Fibroblast of skin of back (primary cell): ENCODE measurements at regions not wholly inside any gene's neighbourhood (a gene's known extent, or its start where the extent isn't known, plus 50 kb on each side); places are given as distances from the start of the nearest gene placed in this dataset.

ENCODE experiments used
- DNase-seq: peaks from one replicate; pipeline ENCODE4 v3.0.0-alpha.2; 2013

DNA sequence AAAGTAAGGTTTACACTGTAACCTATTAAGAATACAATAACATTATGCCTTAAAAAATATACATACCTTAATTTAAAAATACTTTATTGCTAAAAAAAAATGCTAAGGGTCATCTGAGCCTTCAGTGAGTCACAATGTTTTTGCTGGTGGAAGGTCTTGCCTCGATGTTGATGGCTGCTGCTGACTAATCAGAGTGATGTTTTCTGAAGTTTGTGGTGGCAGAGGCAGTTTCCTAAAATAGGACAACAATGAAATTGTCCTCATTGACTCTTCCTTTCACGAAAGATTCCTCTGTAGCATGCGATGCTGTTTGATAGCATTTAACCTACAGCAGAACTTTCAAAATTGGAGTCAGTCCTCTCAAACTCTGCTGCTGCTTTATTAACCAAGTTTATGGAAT, 97.6 kb downstream of the FAT3 start:
- peak; percentile 86 for DNase-seq

DNA sequence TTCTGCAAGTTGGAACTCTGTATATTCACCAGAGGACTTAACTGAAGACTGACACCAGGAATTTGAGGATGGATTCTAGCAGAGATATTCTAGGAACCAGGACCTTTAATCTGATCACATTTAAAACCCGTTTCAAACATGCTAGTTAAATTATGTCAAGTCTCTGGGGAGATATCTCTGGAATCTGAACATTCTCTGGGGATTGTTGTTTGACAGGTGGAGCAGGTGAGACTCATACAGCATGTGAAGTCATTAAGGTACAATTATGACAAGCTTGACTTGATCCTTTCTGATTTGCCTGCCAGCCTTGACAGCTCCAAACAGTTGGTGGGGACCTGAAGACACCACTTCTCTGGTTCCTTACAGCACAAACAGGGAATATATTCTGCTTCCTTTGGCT, 100.3 kb downstream of the FAT3 start:
- no peak for DNase-seq

DNA sequence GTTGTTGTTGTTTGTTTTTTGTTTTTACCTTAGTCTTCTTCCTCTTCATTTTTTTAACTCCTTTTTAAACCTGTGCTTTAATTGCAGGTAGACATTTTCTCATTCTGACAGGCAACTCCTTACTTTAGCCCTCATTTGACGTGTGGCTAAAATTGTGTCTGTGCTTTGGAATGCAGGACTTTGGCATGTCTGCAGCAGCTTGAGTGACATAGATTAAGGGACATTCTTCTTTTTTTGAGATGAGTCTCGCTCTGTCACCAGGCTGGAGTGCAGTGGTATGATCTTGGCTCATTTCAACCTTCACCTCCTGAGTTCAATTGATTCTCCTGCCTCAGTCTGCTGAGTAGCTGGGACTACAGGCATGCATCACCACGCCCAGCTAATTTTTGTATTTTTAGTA, 100.8 kb downstream of the FAT3 start:
- no peak for DNase-seq

DNA sequence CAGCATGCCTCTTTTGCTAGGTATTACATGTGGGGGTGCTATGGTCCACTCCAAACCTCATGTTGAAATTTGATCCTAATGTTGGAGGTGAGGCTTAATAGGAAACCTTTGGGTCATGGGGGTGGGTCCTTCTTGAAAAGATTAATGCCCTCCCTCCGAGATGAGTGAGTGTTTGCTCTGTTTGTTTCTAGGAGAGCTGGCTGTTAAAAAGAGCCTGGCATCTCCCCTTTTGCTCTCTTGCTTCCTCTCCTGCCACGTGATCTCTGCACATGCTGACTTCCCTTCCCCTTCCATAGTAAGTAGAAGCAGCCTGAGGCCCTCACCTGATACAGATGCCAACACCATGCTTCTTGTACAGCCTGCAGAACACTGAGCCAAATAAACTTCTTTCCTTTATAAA, 104.5 kb downstream of the FAT3 start:
- no peak for DNase-seq

DNA sequence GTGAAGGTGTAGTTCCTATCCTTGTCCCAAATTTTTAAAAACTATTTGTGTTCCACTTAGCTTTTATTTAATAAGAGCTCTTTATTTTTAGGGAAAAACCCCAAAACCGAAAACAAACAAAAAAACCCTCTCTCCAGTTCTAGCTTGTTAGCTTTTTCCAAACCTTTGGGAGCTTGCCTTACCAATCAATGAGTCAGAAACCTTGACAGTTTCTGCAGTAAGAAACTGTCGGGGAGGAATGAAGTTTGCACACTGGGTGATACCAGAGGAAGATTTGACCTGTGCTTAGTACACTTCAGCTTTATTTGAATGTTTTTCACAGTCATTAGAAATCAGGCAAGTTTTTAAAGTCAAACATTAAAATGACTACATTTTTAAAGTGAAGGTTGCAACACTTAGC, 105.0 kb downstream of the FAT3 start:
- peak; percentile 27 for DNase-seq

DNA sequence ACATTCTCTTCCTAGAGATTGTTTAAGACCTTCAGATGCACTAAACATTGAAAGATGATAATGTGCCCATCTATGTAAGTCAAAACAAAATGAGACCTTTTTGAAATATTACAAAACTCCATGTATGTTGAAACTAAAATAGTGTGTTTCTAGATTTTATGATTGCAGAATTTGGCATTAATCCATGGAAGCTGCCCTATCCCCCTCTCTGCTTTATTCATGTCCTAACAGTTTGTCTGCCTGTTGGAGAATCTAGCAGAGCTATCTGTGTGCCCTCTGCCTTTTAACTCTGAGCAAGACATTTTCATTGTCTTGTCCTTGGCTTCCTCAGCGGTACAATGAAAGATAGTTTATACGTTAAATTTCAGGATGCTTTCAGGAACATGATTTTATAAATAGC, 105.5 kb downstream of the FAT3 start:
- DNase-seq: no peak

DNA sequence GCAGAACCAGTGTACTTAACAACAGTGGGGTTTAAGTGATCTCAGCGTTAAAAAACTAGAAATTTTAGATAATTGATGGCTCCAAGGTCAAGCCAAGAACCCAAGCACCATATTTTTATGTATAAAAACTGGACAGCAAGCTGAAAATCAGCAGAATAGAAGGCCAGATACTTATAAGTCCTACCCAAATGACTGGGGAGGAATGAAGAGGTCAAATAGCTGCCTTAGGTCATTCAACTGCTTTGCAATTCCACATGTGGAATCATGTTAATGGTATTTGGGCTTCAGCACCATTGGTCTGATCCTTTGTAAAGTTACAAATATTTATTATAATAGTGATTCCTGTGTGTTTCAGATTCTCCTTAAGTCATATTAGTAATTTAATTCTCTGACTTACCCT, 108.4 kb downstream of the FAT3 start:
- DNase-seq: peak; percentile 58

DNA sequence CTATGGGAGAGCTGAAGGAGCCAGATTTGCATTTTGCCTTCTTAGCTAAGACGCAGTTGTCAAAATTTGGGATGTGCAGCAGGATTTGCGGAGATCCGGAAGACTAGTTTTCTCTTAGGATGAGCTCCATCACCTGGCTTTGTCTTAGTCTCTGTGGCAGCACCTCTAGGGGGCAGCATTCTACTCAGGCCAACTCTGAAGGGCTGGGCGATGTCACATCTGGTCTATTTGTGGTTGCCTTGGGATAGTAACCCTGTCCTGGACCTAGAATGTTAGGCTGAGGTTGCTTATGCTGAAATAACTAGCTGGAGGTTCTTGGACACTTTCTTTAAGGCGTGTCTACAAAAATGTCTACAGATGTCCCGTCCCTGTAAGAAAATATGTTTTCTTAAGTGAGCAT, 116.2 kb downstream of the FAT3 start:
- DNase-seq: peak; percentile 31

DNA sequence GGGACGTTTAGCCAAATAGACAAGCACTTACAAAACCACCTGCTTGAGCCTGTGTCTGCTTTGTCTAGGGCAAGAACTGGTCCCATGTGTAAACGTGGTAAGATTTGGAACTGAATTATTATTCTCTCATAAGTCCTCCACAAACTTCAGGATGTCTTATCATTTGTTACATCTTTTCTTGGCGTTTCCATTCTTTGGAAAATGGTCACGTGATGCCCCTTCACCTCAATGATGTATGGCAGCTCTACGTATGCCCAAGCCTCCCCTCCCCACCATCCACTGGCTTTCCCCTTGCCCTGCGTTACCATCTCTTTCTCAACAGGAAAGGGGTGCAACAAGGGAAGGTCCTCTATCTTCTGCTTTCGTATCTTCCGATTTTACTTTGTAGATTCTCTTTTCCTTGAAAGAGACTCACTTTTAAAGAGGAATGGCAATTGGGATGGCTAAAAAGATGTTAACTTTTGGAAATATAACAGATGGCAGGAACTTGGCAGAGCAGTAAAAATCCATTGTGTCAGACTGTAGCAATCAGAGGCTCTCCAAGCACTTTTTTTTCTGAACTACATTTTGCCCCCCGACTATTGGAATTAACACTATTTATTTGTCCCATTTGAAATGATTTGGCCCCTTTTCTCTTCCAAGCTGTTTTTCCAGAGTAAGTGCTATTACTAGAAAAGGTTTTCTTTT, 117.6 kb downstream of the FAT3 start:
- DNase-seq: no peak

DNA sequence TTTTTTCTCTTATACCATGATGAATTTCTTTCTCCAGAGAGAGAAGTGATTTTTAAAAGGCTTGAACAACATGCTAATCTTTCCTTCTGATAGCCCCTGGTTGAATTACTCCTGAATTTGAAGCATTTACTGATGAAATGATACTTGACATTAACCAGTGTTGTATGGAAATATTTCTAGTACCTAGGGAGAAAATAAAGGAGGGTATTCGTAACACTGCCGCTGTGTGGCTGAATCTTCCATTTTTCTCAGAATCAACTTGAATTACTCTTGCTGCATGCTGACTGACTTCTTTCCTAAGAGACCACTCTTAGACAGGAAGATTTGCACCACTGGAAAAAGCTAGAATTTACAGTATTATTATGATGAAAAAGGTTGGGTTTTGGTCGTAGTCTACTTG, 118.3 kb downstream of the FAT3 start:
- no peak for DNase-seq

DNA sequence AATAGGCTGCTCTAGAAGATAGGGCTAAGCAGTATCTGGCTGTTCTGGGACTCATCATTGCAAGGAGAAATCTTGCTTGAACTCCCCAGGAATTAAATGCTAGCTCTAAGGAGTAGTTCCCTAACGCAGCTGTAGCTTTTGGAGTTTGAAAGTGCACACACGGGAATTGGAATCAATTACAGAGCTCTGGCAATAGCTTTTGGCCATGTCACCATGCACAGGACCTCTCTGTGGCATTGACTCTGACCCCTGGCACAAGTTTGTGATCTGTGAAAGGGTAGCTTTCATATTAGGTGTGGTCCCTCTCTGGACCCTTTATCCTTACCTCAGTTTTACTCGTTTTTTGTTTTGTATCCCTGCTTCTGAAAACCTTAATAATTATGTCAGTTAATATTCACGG, 121.6 kb downstream of the FAT3 start:
- no peak for DNase-seq

DNA sequence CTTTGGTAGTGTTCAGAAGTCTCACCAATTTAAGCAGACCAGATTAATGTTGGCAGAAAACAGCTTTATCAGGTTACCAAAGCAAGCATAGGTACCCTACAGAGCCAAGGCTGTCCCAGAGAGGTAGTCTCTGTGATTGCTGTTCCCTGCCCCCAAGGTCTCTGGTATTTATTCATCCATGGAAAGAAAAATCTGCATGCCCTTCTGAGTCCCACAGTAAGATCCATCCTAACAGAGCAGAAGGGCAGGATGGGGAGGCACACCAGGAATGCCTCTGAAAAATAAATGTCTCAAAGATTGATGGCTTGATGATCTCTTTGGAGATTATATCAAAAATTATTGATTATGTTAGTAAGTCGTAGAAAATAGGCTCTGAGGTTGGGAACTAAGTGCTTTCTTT, 122.8 kb downstream of the FAT3 start:
- DNase-seq: no peak

DNA sequence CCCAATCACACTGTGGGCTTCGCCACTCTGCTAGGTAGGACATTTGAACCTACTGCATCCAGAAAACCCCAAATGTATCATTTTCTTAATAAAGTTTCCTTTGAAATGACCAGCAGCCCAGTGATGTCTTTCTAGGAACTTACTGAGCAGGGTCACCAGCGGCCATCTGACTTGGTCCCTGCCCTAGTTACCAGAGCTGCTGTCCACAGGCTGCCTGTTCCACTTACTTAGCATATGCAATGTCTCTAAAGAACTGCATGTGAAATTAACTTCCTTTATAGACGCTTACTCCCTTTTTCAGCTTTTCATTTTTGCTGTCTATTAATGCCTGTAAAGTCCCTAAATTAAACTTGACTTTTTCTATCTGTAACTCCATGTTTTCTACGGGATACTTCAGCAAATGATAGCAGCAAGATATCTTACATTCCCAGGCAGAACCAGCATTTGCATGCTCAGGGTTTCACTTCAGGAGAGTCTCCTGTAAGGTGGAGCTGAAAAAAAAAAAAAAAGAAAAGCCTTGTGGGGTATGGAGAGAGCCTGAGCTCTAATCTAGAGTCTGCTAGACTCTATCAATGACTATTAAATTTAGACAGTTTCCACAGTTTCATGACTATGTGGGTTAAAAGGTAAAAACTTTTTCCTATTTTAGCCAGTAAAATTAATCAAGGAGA, 125.0 kb downstream of the FAT3 start:
- no peak for DNase-seq

DNA sequence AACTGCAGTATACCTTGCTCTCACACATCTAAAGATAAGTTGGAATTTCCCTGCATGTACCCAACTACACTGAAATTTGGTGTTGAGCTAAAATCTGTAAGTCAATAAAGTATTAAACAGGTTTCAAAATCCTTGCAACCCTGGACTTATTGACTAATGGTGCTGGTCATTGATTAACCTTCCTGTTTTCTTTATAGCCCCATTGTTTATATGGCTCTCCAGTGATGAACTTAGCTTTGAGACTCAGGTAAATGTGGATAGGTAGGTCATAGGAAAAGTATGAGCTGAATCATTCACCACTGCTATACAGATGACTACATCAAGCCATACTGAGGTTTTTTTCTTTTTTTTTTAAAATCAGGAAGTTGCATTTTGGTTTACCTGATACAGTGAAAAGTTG, 132.7 kb downstream of the FAT3 start:
- DNase-seq: no peak

DNA sequence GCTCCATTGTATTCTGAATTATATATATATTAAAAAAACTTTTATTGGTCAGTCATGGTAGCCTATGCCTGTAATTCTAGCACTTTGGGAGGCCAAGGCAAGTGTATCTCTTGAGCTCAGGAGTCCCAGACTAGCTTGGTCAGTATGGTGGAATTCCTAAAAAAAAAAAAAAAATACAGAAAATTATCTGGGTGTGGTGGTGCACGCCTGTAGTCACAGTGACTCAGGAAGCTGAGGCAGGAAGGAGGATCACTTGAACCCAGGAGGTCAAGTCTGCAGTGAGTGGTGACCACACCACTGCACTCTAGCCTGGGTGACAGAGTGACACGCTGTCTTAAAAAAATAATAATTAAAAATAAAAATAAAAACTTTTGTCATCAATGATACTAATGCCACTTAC, 133.2 kb downstream of the FAT3 start:
- no peak for DNase-seq

DNA sequence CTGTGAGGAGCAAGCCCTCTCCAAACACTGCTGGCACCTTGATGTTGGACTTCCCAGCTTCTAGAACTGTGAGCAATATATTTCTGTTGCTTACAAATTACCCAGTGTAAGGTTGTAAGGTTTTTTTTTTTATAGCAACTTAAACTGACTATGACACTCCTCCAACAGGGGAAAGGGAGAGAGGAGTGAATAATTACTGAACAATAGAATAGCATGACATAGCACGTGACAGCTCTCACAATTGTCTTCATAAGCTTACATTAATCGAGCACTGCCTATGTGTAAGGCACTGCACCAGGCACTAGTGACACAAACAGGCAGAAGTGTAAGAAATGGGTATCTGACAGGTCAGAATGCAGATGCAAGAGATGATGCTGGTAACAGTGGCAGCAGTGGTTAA, 136.9 kb downstream of the FAT3 start:
- DNase-seq: no peak

DNA sequence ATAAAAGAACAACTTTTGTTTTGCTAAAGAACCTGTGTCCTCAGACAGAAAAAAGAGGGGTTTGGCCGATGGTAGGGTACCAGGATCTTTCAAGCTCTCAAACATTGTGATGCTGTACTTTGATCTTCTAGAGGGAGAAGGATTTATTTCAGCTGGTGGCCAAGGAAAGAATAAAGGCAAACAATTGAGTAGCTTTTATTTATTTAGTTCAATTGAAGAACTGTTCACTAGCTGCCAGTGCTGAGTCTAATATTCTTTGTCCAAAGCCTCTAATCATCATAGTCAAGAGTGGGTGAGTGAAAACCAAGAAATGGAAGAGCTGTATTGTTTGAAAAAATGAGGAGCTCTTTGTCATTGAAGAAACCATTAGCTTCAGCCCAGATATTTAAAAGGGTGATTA, 138.4 kb downstream of the FAT3 start:
- no peak for DNase-seq

DNA sequence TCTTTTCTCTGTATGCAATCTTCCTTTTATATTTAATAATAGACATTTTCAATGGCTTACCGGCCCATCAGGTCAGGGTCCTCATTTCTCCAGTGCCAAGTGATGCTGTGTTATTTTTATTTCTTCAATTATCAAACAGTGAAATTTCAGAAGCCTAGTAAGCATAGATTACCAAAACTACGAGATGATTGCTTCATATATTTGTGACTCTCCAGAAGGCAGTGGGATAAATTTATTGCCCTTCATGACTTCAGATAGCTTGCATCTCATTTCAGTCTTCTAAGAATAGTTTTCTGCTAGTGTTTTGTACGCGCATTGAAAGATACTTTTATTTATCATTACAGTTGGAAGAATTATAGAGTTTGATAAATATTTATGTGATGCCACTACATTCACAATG, 139.6 kb downstream of the FAT3 start:
- DNase-seq: no peak

DNA sequence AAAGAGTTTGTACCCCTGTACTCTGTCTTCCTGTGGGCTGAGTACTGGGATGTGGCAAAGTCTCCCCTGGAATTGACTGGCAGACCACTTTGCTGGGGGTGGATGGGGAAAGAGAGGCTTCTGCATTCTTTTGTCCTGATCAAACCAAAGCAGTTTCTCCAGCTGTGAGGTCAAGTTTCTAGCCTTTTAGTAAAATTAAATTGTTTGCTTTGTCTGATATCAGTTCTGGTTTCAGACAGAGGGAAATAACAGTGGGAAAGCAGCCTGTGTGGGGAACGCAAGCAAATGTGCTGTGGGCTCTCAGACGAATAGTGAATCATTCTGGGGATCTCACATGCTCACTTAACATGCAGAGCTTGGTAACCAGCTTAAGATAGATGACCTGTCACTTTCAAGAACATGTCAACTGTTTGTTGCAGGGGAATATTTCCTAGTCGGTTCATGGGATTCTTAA, 151.6 kb downstream of the FAT3 start:
- peak; percentile 86 for DNase-seq

DNA sequence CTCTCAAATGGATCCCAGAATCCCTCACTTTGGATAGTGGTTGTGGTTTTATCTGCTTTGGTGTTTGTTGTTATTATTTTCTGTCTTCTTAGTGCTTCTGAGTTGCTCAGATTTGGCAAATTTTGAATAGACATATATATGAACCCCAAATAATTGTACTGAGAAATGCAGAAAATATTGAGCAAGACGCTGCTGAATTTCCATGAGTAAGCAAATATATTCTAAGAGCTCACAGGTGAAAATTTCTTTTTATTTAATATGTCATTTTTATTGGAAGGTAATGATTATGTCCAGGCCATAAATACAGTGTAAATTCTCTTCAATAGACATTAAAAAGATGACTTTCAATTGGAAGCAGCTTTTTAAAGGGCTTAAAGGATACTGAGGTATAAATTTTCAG, 152.1 kb downstream of the FAT3 start:
- no peak for DNase-seq

DNA sequence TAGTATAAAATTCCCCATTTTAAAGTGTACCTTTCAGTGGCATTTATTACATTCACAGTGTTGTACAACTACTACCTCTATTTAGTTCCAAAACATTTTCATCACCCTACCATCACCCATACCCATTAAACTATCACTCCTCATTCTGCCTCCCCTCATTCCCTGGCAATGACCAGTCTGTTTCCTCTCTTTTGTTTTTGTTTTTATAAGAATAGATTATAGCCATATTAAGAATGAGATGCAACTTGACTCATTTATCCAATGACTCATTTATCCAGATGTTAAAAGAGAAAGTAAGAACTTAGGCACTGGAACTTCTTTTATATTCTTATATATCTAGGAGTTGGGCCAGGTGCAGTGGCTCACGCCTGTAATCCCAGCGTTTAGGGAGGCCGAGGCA, 156.3 kb downstream of the FAT3 start:
- peak; percentile 93 for DNase-seq

DNA sequence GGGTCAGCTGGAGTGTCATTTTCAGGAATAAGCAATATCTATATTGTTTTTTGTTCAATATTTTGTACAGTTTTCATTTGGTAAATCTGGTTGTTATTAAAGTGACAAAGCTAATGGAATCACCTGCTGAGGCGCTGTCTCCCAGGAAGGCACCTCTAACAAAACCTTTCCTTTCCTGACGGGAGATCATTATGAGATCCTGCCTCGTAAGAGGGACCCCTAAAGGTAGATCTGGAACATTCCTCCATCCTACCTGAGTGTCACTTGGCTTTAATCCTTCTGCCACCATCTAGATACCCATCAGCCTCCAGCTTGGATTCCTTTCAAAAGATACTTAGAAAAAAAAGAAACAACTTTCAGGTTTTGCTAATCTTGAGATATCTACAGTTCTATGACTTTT, 157.7 kb downstream of the FAT3 start:
- no peak for DNase-seq

DNA sequence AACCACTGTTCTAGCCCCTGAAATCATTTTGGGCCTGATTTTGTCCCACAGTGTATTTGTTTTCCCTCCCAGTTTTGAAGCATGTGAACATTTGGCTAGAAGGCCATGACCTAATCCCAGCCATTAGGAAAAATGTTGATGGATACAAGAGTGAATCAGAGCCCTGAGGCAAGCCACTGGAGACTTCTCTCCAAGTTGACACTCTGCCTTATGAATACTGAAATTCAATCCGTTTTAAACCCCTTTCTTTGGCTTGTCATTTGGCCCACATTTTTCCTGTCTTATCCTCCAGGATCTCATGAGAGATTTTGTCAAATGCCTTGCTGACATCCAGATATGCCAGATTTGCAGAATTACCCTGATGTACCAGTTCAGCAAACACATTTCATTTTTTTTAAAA, 158.8 kb downstream of the FAT3 start:
- peak; percentile 92 for DNase-seq

DNA sequence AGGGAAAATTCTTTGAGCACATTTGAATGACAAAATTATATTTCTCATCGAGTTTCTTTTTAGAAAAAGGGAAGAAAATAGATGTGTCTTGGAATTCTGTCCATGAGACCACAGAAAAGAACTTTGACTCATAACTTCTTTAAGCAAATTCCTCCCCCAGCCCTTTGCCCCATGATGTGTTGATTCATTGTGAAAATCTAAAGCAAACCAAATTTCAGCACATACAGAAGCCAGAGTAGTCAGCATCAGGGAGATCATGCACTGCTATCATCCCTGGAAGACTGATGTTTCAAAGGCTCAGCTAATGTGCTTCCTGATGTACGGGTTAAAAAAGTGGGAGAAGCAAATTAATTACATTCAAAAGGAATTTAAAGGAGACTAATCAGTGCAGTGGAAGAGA, 159.7 kb downstream of the FAT3 start:
- DNase-seq: peak; percentile 85

DNA sequence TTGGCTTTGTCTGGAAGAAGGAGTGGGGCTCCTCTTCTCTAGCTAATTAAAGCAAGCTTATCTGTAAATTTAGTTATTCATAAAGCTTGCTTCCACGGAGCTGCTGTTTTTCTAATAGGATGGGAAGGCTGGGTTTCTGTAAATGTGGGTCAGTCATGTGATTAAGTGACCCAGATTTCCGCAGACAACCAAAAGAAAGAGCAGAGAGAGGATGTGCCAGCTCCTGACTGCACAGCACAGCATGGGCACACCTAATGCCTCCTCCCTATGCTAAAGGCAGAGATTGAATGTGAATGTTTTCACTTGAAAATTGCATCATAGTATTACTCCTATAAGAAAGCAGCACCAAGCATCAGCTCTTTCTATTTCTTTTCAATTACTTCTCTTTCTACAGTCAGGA, 160.2 kb downstream of the FAT3 start:
- DNase-seq: peak; percentile 18
